Activated CD8-positive, alpha-beta memory T cell treated with anti-CD3 and anti-CD28 coated beads, Interleukin-2, amount 50 U/mL, for 24 hours (primary cell): ENCODE measurements at regions not wholly inside any gene's neighbourhood (a gene's known extent, or its start where the extent isn't known, plus 50 kb on each side); places are given as distances from the start of the nearest gene placed in this dataset.
A peak's percentile ranks its signal among the peaks of the same experiment; 100 is the strongest.

ENCODE experiments used
- DNase-seq: peaks from one replicate; pipeline ENCODE4 v3.0.0-alpha.2; 2020; ENCODE audit errors: extremely low read depth

- no peak for DNase-seq
These were observed 177.4 kb downstream of the SEC61B start for GRCh38 chr9:99399474-99399873.

- DNase-seq, result no peak
These were observed 178.2 kb downstream of the SEC61B start for GRCh38 chr9:99400184-99400731.

- no peak for DNase-seq
These were observed 179.8 kb downstream of the SEC61B start for GRCh38 chr9:99401680-99402504.

- no peak for DNase-seq
These were observed 181.3 kb downstream of the SEC61B start for GRCh38 chr9:99403371-99403770.

- DNase-seq, result no peak
These were observed 183.3 kb downstream of the SEC61B start for GRCh38 chr9:99405359-99405758.

GRCh38 chr9:99406939-99407338, 184.9 kb downstream of the SEC61B start:
- DNase-seq, result no peak

- DNase-seq, result no peak
These were observed 189.0 kb downstream of the SEC61B start for GRCh38 chr9:99411068-99411467.

- DNase-seq, result no peak
These were observed 189.5 kb downstream of the SEC61B start for GRCh38 chr9:99411479-99412115.

- no peak for DNase-seq
These were observed 190.5 kb downstream of the SEC61B start for GRCh38 chr9:99412606-99413005.

GRCh38 chr9:99414321-99414720, 192.2 kb downstream of the SEC61B start:
- DNase-seq, result no peak

GRCh38 chr9:99415606-99416005, 193.5 kb downstream of the SEC61B start:
- DNase-seq, result no peak

- no peak for DNase-seq
These were observed 193.9 kb downstream of the SEC61B start for GRCh38 chr9:99416007-99416406.

- no peak for DNase-seq
These were observed 197.0 kb downstream of the SEC61B start for GRCh38 chr9:99419070-99419469.

- no peak for DNase-seq
These were observed 199.3 kb downstream of the SEC61B start for GRCh38 chr9:99421369-99421768.

- no peak for DNase-seq
These were observed 203.0 kb downstream of the SEC61B start for GRCh38 chr9:99425124-99425523.

- no peak for DNase-seq
These were observed 204.1 kb downstream of the SEC61B start for GRCh38 chr9:99425923-99426842.

- no peak for DNase-seq
These were observed 205.2 kb downstream of the SEC61B start for GRCh38 chr9:99427260-99427659.

GRCh38 chr9:99430301-99430700, 208.2 kb downstream of the SEC61B start:
- no peak for DNase-seq

GRCh38 chr9:99431103-99431502, 209.0 kb downstream of the SEC61B start:
- no peak for DNase-seq

- no peak for DNase-seq
These were observed 210.0 kb downstream of the SEC61B start for GRCh38 chr9:99432075-99432474.

GRCh38 chr9:99433095-99433494, 211.0 kb downstream of the SEC61B start:
- no peak for DNase-seq

GRCh38 chr9:99433555-99433954, 211.5 kb downstream of the SEC61B start:
- peak; percentile 13 for DNase-seq
